ENCODE measurements at regions not wholly inside any gene's neighbourhood (a gene's known extent, or its start where the extent isn't known, plus 50 kb on each side); places are given as distances from the start of the nearest gene placed in this dataset.

DNA sequence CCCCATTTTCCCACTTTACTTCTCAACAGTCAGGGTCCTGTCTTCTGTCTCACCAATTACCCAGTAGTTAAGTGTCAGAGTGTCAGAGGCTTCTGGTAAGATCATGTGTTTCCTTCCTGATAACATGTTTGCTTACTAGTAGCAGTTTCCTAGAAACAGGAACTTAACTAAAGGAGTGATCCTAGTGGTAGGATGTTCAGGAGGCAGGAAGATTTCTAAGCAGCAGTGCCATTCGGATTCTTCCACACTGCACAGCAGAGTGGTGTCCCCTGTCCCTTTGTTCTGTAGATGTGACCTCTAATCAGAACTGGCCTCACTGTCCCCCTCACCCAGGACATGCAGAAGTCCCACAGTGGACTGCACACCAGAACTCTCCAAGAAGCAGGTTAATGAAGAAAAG lies 221.8 kb upstream of the OSR1 start:
- TF ChIP-seq CTCF (IDR thresholded peaks at IDR 0.05; ENCODE audit: low read depth, low read length) = no peak
- no peak overlapping the region for H3K4me3 ChIP-seq (replicated peaks in 1 of 2; ENCODE audit: low read depth in 2 of 2, low read length in 2 of 2)
- peak in 1 of 2 donors; percentile 67 for DNase-seq (ENCODE audit: low read depth in 2 of 2)

- no peak for TF ChIP-seq CTCF (IDR thresholded peaks at IDR 0.05; ENCODE audit: low read depth, low read length)
- DNase-seq (ENCODE audit: low read depth in 2 of 2) = peak; percentile 8 to 10
- no peak overlapping the region for H3K4me3 ChIP-seq (replicated peaks in 1 of 2; ENCODE audit: low read depth in 2 of 2, low read length in 2 of 2)
Measured at GRCh38 chr2:19579461-19579860, 221.0 kb upstream of the OSR1 start.

- DNase-seq (ENCODE audit: low read depth in 2 of 2) = peak in 1 of 2 donors; percentile 53
- H3K4me3 ChIP-seq (replicated peaks in 1 of 2; ENCODE audit: low read depth in 2 of 2, low read length in 2 of 2) = no peak overlapping the region
- TF ChIP-seq CTCF (IDR thresholded peaks at IDR 0.05; ENCODE audit: low read depth, low read length) = no peak
Measured at GRCh38 chr2:19577723-19578122, 219.3 kb upstream of the OSR1 start.

DNA sequence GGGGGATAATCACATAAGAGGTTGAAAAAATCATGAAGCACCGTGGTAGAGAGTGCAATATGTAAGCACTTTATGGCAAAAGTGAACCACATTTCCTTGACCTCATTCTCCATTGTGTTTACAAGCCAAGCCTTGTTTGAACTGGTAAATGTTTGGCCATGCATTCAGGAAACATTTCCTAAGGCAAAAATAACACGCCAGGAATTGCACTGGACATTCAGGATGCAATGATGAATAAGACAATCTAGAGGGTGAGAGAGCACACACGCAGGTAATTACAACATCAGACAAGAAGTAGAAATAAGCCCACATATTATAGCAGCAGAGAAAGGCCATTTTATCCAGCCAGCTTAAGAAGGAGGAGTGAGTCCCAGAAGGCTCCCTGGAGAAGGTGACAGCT lies 218.0 kb upstream of the OSR1 start:
- H3K4me3 ChIP-seq (replicated peaks in 1 of 2; ENCODE audit: low read depth in 2 of 2, low read length in 2 of 2) = no peak overlapping the region
- TF ChIP-seq CTCF (IDR thresholded peaks at IDR 0.05; ENCODE audit: low read depth, low read length) = no peak
- DNase-seq (ENCODE audit: low read depth in 2 of 2) = peak; percentile 39 to 67

DNA sequence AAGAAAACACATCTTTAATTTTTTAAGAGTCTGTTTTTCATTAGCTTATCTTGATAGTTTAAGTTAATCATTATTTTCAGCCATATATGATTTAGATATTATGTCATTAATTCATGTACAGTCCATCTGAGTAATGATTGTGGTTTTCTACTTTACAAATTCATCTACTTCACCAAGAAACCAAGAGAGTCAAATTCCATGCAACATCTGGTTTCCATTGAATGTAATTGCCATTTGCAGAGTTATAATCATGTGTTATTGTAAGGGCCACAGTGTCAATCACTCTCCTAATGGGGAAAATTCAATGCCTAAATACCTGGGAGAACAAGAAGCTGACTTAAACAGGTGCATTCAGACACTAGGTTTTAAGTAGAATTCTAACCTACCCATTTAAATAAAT lies 217.2 kb upstream of the OSR1 start:
- no peak for TF ChIP-seq CTCF (IDR thresholded peaks at IDR 0.05; ENCODE audit: low read depth, low read length)
- H3K4me3 ChIP-seq (replicated peaks in 1 of 2; ENCODE audit: low read depth in 2 of 2, low read length in 2 of 2) = no peak overlapping the region
- DNase-seq (ENCODE audit: low read depth in 2 of 2) = peak in 1 of 2 donors; percentile 44

GRCh38 chr2:19574778-19575260 lies 216.4 kb upstream of the OSR1 start:
- DNase-seq (ENCODE audit: low read depth in 2 of 2) = peak; percentile 82 to 83
- no peak overlapping the region for H3K4me3 ChIP-seq (replicated peaks in 1 of 2; ENCODE audit: low read depth in 2 of 2, low read length in 2 of 2)
- no peak for TF ChIP-seq CTCF (IDR thresholded peaks at IDR 0.05; ENCODE audit: low read depth, low read length)

DNA sequence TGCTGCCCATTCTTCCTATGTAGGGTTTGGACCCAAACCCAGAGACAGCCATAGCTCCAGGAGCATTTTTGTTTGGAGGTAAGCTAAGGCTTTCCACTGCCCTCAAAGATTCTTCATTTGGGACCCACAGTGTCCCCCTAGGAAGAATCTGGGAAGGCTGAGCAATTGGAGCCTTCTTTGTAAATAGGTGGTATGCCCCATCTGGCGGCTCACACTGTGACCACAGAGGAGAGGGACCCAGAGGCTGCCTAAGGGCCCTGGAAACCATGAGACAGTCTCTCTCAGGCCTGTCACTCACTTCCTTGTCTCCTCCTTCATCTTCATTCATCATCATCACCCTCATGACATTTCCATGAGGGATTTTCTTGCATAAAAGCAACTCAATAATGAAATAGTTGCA lies 215.4 kb upstream of the OSR1 start:
- no peak for TF ChIP-seq CTCF (IDR thresholded peaks at IDR 0.05; ENCODE audit: low read depth, low read length)
- H3K4me3 ChIP-seq (replicated peaks in 1 of 2; ENCODE audit: low read depth in 2 of 2, low read length in 2 of 2) = no peak overlapping the region
- DNase-seq (ENCODE audit: low read depth in 2 of 2) = no peak
